GM18951 (cell line): ENCODE measurements at regions not wholly inside any gene's neighbourhood (a gene's known extent, or its start where the extent isn't known, plus 50 kb on each side); places are given as distances from the start of the nearest gene placed in this dataset.
"Not testable (repeated sequence)": the region's sequence is repeated elsewhere in the genome, so short reads cannot be mapped to it uniquely, and the experiment has no call there.

Source experiments
- POLR2A ChIP-seq: IDR thresholded peaks from 4 replicates; pipeline ENCODE4 v1.6.1; 2011; ENCODE audit warnings: mild to moderate bottlenecking; ENCODE audit not compliant: insufficient read length, insufficient read depth; ENCODE audit errors: extremely low read depth
- in situ Hi-C: fragments of 300-500 bp; cut with MboI; formaldehyde crosslinking; loops from one replicate; pipeline ENCODE4 v1.12.0; 2022; ENCODE audit warnings: low sequenced_read_pairs, mixed read lengths, inconsistent platforms; ENCODE audit not compliant: unreplicated experiment

- TF ChIP-seq POLR2A, result no peak
- in situ Hi-C loops, result no loop called here
Measured at GRCh38 chr9:73996844-73997243, 500.3 kb upstream of the RORB start.

GRCh38 chr9:74001382-74001781 lies 495.8 kb upstream of the RORB start:
- in situ Hi-C loops, result no loop called here
- TF ChIP-seq POLR2A, result no peak

- in situ Hi-C loops, result no loop called here
- no peak for TF ChIP-seq POLR2A
Measured at GRCh38 chr9:74006935-74007334, 490.2 kb upstream of the RORB start.

- in situ Hi-C loops, result no loop called here
Measured at GRCh38 chr9:74007833-74008232, 489.3 kb upstream of the RORB start.

GRCh38 chr9:74016004-74016403 lies 481.1 kb upstream of the RORB start:
- in situ Hi-C loops, result no loop called here
- no peak for TF ChIP-seq POLR2A

More at GRCh38 chr9:74007833-74008232, 489.3 kb upstream of the RORB start:
- no peak for TF ChIP-seq POLR2A

- in situ Hi-C loops, result no loop called here
- no peak for TF ChIP-seq POLR2A
Measured at GRCh38 chr9:74025402-74025925, 471.7 kb upstream of the RORB start.

- in situ Hi-C loops, result no loop called here
- no peak for TF ChIP-seq POLR2A
Measured at GRCh38 chr9:74032421-74032820, 464.7 kb upstream of the RORB start.

- TF ChIP-seq POLR2A, result no peak
Measured at GRCh38 chr9:74035786-74036185, 461.3 kb upstream of the RORB start.

GRCh38 chr9:74036549-74037231 lies 460.4 kb upstream of the RORB start:
- in situ Hi-C loops, result no loop called here
- TF ChIP-seq POLR2A, result no peak

More at GRCh38 chr9:74035786-74036185, 461.3 kb upstream of the RORB start:
- in situ Hi-C loops, result no loop called here

- no peak for TF ChIP-seq POLR2A
- in situ Hi-C loops, result no loop called here
Measured at GRCh38 chr9:74037274-74037673, 459.9 kb upstream of the RORB start.

GRCh38 chr9:74041588-74041987 lies 455.5 kb upstream of the RORB start:
- in situ Hi-C loops, result no loop called here
- no peak for TF ChIP-seq POLR2A

GRCh38 chr9:74044844-74045243 lies 452.3 kb upstream of the RORB start:
- in situ Hi-C loops, result no loop called here
- TF ChIP-seq POLR2A, result no peak

- in situ Hi-C loops, result no loop called here
- TF ChIP-seq POLR2A, result no peak
Measured at GRCh38 chr9:74056023-74056422, 441.1 kb upstream of the RORB start.

GRCh38 chr9:74057051-74057450 lies 440.1 kb upstream of the RORB start:
- in situ Hi-C loops, result not testable (repeated sequence)
